ENCODE measurements at regions not wholly inside any gene's neighbourhood (a gene's known extent, or its start where the extent isn't known, plus 50 kb on each side); places are given as distances from the start of the nearest gene placed in this dataset.

DNA sequence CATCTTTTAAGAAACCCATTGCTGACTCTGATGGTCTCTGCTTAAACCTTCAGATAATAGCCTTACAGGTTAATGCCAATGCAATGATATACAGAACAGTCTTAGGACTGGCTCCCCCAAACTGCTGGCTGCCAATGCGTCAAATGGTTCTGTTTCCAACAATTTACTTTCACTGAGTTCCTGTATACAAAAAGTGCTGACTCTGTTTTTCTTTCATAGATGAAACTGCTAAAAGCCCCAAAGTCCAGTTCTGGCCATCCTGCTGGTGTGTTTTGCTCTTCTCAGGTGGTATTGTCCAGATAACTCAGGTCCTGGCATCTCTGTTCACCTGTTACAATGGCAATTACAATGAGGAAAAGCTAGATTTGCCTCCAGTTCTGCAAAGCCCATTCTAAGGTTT, 326.9 kb downstream of the GRIN2B start:
- no peak for ATAC-seq
- TF ChIP-seq, protein P1, sequence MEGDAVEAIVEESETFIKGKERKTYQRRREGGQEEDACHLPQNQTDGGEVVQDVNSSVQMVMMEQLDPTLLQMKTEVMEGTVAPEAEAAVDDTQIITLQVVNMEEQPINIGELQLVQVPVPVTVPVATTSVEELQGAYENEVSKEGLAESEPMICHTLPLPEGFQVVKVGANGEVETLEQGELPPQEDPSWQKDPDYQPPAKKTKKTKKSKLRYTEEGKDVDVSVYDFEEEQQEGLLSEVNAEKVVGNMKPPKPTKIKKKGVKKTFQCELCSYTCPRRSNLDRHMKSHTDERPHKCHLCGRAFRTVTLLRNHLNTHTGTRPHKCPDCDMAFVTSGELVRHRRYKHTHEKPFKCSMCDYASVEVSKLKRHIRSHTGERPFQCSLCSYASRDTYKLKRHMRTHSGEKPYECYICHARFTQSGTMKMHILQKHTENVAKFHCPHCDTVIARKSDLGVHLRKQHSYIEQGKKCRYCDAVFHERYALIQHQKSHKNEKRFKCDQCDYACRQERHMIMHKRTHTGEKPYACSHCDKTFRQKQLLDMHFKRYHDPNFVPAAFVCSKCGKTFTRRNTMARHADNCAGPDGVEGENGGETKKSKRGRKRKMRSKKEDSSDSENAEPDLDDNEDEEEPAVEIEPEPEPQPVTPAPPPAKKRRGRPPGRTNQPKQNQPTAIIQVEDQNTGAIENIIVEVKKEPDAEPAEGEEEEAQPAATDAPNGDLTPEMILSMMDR (IDR thresholded peaks at IDR 0.05): no peak
- Histone ChIP-seq H3K36me3 (no peaks in the 10 kb centered on the region), H3K4me1 (no peaks in the 10 kb centered on the region), H3K27me3 (peaks cover 0 to 34% (median 5%) of the 10 kb centered on the region in 7 donors), H3K9me3 (no peaks in the 10 kb centered on the region), H3K27ac (no peak overlapping the region), H3K4me3 (no peak overlapping the region)
- WGBS, 2 donors: 84% methylated on average over 1 of the region's 1 CpG
- intact Hi-C loops (cut with DNase I): loop anchor here in 1 of 10 donors (10.0 kb wide), 1 partner anchor 370 kb away; no protein-coding TSS in a partner anchor
- no peak for DNase-seq

DNA sequence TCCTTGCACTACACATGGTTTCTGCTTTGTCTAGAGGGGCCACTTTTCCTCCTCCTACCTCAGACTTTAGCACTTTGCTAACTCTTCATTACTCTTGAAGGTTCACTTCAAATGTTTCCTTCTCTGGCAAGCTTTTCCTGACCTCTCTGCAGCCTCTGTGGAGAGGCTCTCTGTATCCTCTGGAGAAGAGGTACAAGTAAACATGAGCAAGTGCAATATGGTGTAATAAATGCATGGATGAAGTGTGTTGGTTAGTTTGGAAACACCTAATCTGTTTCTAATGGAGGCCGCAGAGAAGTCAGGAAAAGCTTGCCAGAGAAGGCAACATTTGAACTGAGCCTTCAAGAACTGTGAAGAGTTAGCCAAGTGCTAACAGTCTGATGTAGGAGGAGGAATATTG, 329.3 kb downstream of the GRIN2B start:
- Histone ChIP-seq H3K9me3 (no peaks in the 10 kb centered on the region), H3K27ac (no peak overlapping the region), H3K4me1 (no peaks in the 10 kb centered on the region), H3K36me3 (no peaks in the 10 kb centered on the region), H3K27me3 (peaks cover 0 to 18% (median 1%) of the 10 kb centered on the region in 7 donors), H3K4me3 (no peak overlapping the region)
- TF ChIP-seq, protein P1 (IDR thresholded peaks at IDR 0.05): no peak
- intact Hi-C loops (cut with DNase I): loop anchor here in 1 of 10 donors (10.0 kb wide), 1 partner anchor 367 kb away; no protein-coding TSS in a partner anchor
- no peak for ATAC-seq
- DNase-seq: no peak
- 94 to 97% methylated on average over 1 of the region's 1 CpG for WGBS, 2 donors

DNA sequence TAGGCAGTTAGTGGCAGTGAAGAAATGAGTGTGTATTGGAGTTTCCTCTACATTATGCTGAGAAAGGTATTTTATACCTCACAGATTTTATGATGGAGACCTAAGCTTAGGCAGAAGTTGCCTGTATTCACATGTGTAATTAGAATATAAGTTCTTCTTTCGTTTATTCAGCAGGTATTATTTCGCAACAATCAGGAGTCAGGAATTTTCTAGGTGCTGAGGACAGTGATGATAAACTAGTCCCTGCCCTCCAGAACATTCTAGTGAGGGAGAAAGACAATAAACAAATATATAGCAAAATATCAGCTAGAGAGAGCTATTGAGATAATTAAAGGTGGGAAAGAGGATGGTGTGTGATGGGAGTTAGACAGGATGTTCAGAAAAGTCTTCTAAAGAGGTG, 345.7 kb downstream of the GRIN2B start:
- no peaks in the 10 kb centered on the region for H3K9me3 ChIP-seq
- WGBS, 2 donors: 56 to 84% methylated on average over 2 of the region's 2 CpGs
- H3K27ac ChIP-seq: no peak overlapping the region
- H3K36me3 ChIP-seq: no peaks in the 10 kb centered on the region
- H3K4me1 ChIP-seq: no peaks in the 10 kb centered on the region
- TF ChIP-seq, protein P1 (IDR thresholded peaks at IDR 0.05): no peak
- no peak overlapping the region for H3K4me3 ChIP-seq
- peaks cover 0 to 4% (median 0%) of the 10 kb centered on the region in 7 donors for H3K27me3 ChIP-seq
- DNase-seq: no peak
- no peak for ATAC-seq
- intact Hi-C loops (cut with DNase I): no loop called here

DNA sequence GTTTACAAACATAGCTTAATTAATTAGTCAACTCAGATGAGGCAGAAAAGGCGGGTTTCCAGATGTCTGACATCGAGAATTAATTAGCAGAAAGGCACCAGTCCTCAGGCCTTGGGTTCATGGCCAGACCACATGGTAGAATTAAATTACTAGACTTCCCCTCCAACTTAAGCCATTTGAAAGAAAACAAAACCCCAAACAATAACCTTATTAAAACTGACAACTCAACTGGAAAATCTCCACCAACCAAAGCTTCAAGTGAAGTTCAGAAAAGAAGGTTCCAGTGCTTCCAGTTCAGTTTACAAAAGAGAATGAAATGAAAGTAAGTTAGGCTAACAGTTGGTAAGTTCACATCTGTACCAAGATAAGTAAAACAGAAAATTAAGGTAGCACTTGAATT, 349.5 kb downstream of the GRIN2B start:
- 84 to 93% methylated on average over 2 of the region's 2 CpGs for WGBS, 2 donors
- TF ChIP-seq, protein P1 (IDR thresholded peaks at IDR 0.05): no peak
- H3K4me3 ChIP-seq: no peak overlapping the region
- peaks cover 0 to 7% (median 0%) of the 10 kb centered on the region in 7 donors for H3K27me3 ChIP-seq
- ATAC-seq: no peak
- no peak overlapping the region for H3K27ac ChIP-seq
- H3K9me3 ChIP-seq: no peaks in the 10 kb centered on the region
- intact Hi-C loops (cut with DNase I): no loop called here
- DNase-seq: no peak
- H3K4me1 ChIP-seq: no peaks in the 10 kb centered on the region
- H3K36me3 ChIP-seq: no peaks in the 10 kb centered on the region
